ENCODE measurements at regions not wholly inside any gene's neighbourhood (a gene's known extent, or its start where the extent isn't known, plus 50 kb on each side); places are given as distances from the start of the nearest gene placed in this dataset.

DNA sequence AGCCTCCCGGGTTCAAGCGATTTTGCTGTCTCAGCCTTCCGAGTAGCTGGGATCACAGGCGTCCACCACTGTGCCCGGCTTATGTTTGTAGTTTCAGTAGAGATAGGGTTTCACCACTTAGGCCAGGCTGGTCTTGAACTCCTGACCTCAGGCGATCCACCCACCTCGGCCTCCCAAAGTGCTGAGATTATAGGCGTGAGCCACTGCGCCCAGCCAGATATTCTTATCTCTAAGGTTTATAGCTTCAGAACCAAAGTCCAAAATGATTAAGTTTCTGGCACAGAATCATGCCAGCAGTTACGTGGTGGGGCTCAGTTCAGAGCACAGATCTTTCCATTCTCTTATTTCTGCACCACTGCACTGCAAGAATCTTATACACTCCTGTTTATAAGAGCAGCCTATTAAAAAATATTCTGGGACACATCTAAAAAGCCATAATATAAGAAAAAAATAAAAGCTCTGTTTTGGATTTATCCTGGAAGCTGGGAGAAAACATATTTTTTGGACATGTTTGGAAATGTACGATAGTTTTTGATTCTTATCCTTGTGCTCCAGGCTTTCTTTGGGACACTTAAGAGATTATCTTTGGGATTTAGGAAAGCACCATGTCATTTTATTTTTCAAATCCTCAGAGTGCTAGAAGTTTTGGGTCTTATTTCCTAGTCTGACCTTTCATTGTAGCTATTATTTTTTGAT lies 129.6 kb downstream of the LMNTD1 start (continued):
- TF ChIP-seq, protein P1, sequence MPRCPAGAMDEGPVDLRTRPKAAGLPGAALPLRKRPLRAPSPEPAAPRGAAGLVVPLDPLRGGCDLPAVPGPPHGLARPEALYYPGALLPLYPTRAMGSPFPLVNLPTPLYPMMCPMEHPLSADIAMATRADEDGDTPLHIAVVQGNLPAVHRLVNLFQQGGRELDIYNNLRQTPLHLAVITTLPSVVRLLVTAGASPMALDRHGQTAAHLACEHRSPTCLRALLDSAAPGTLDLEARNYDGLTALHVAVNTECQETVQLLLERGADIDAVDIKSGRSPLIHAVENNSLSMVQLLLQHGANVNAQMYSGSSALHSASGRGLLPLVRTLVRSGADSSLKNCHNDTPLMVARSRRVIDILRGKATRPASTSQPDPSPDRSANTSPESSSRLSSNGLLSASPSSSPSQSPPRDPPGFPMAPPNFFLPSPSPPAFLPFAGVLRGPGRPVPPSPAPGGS (IDR thresholded peaks at IDR 0.05; ENCODE audit: borderline replicate concordance, insufficient read depth, low read depth, low read length, poor library complexity, severe bottlenecking), result no peak
- TF ChIP-seq RAD21 (IDR thresholded peaks at IDR 0.05; ENCODE audit: insufficient read depth, low read depth, low read length) (no peak), TAF1 (IDR thresholded peaks at IDR 0.05; ENCODE audit: borderline replicate concordance, low read depth, low read length) (no peak), CREM (IDR thresholded peaks at IDR 0.05; ENCODE audit: low read depth) (no peak)

DNA sequence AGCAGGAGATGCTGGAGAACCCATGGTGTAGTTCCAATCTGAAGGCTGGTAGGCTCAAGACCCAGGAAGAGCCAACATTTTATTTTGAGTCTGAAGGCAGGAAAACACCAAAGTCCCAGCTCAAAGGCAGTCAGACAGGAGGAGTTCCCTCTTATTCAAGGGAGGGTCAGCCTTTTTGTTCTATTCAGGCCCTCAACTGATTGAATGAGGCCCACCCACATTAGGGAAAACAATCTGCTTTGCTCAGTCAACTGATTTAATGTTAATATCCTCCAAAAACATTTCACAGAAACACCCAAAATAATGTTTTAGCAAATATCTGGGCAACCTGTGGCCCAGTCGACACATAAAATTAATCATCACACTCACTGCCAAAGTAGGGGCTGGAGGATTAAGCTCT lies 130.8 kb downstream of the LMNTD1 start:
- H2AFZ ChIP-seq (ENCODE audit: control insufficient read depth, low read depth, low read length), result no peak overlapping the region
- 63% methylated on average over 1 of the region's 1 CpG for WGBS (ENCODE audit: insufficient coverage, insufficient replicate concordance, low lambda C conversion rate, missing lambda C conversion rate)
- no peaks in the 10 kb centered on the region for H4K20me1 ChIP-seq (ENCODE audit: control insufficient read depth, insufficient read depth)
- H3K27ac ChIP-seq (ENCODE audit: control insufficient read depth, insufficient read depth), result no peak overlapping the region
- ChIA-PET SMC1A (ENCODE audit: uncharacterized antibody, unreplicated experiment) (no interaction called here), POLR2A (no interaction called here), RAD21 (ENCODE audit: unreplicated experiment) (no interaction called here), CTCF (interaction anchor here (2.0 kb wide), 1 partner anchor 14 kb away, joined by 14 read pairs; no protein-coding TSS in a partner anchor)
- in situ Hi-C loops (cut with MboI) (no loop called here), intact Hi-C loops (cut with micrococcal nuclease; ENCODE audit: unreplicated experiment) (no loop called here)
- no TSS peak for BruUV-seq (replicated peaks)
- no peak for DNase-seq (ENCODE audit: low read depth, low spot score)
- no peaks in the 10 kb centered on the region for H3K9me3 ChIP-seq (replicated peaks; ENCODE audit: control insufficient read depth, insufficient read depth, low read length)
- no peaks in the 10 kb centered on the region for H3K4me1 ChIP-seq (ENCODE audit: control insufficient read depth, insufficient read depth, low read length)
- no peak overlapping the region for H3K9ac ChIP-seq (ENCODE audit: control insufficient read depth, insufficient read depth, low read length)
- H3K4me3 ChIP-seq, result no peak overlapping the region
- FAIRE-seq, result no peak
- no peaks in the 10 kb centered on the region for H3K36me3 ChIP-seq (ENCODE audit: control insufficient read depth in 2 of 2, insufficient read depth in 2 of 2, low read length in 1 of 2)
- no peaks in the 10 kb centered on the region for H3K27me3 ChIP-seq (replicated peaks in 1 of 2; ENCODE audit: control insufficient read depth in 2 of 2, insufficient read depth in 2 of 2, low read length in 1 of 2)
- no peaks in the 10 kb centered on the region for H3K79me2 ChIP-seq (ENCODE audit: control insufficient read depth, insufficient read depth, low read length)
- no peak overlapping the region for H3K4me2 ChIP-seq (ENCODE audit: control insufficient read depth, insufficient read depth)
- ATAC-seq, result no peak
- TF ChIP-seq SMARCA5 (IDR thresholded peaks at IDR 0.05) (no peak), HDAC2 (IDR thresholded peaks at IDR 0.05) (no peak), HDGF (IDR thresholded peaks at IDR 0.05) (no peak)
- TF ChIP-seq, protein P2, sequence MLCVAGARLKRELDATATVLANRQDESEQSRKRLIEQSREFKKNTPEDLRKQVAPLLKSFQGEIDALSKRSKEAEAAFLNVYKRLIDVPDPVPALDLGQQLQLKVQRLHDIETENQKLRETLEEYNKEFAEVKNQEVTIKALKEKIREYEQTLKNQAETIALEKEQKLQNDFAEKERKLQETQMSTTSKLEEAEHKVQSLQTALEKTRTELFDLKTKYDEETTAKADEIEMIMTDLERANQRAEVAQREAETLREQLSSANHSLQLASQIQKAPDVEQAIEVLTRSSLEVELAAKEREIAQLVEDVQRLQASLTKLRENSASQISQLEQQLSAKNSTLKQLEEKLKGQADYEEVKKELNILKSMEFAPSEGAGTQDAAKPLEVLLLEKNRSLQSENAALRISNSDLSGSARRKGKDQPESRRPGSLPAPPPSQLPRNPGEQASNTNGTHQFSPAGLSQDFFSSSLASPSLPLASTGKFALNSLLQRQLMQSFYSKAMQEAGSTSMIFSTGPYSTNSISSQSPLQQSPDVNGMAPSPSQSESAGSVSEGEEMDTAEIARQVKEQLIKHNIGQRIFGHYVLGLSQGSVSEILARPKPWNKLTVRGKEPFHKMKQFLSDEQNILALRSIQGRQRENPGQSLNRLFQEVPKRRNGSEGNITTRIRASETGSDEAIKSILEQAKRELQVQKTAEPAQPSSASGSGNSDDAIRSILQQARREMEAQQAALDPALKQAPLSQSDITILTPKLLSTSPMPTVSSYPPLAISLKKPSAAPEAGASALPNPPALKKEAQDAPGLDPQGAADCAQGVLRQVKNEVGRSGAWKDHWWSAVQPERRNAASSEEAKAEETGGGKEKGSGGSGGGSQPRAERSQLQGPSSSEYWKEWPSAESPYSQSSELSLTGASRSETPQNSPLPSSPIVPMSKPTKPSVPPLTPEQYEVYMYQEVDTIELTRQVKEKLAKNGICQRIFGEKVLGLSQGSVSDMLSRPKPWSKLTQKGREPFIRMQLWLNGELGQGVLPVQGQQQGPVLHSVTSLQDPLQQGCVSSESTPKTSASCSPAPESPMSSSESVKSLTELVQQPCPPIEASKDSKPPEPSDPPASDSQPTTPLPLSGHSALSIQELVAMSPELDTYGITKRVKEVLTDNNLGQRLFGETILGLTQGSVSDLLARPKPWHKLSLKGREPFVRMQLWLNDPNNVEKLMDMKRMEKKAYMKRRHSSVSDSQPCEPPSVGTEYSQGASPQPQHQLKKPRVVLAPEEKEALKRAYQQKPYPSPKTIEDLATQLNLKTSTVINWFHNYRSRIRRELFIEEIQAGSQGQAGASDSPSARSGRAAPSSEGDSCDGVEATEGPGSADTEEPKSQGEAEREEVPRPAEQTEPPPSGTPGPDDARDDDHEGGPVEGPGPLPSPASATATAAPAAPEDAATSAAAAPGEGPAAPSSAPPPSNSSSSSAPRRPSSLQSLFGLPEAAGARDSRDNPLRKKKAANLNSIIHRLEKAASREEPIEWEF (IDR thresholded peaks at IDR 0.05; ENCODE audit: insufficient replicate concordance, low read depth, low read length), result no peak
- TF ChIP-seq, protein P3, sequence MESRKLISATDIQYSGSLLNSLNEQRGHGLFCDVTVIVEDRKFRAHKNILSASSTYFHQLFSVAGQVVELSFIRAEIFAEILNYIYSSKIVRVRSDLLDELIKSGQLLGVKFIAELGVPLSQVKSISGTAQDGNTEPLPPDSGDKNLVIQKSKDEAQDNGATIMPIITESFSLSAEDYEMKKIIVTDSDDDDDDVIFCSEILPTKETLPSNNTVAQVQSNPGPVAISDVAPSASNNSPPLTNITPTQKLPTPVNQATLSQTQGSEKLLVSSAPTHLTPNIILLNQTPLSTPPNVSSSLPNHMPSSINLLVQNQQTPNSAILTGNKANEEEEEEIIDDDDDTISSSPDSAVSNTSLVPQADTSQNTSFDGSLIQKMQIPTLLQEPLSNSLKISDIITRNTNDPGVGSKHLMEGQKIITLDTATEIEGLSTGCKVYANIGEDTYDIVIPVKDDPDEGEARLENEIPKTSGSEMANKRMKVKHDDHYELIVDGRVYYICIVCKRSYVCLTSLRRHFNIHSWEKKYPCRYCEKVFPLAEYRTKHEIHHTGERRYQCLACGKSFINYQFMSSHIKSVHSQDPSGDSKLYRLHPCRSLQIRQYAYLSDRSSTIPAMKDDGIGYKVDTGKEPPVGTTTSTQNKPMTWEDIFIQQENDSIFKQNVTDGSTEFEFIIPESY (IDR thresholded peaks at IDR 0.05), result no peak
- TF ChIP-seq, protein P4, sequence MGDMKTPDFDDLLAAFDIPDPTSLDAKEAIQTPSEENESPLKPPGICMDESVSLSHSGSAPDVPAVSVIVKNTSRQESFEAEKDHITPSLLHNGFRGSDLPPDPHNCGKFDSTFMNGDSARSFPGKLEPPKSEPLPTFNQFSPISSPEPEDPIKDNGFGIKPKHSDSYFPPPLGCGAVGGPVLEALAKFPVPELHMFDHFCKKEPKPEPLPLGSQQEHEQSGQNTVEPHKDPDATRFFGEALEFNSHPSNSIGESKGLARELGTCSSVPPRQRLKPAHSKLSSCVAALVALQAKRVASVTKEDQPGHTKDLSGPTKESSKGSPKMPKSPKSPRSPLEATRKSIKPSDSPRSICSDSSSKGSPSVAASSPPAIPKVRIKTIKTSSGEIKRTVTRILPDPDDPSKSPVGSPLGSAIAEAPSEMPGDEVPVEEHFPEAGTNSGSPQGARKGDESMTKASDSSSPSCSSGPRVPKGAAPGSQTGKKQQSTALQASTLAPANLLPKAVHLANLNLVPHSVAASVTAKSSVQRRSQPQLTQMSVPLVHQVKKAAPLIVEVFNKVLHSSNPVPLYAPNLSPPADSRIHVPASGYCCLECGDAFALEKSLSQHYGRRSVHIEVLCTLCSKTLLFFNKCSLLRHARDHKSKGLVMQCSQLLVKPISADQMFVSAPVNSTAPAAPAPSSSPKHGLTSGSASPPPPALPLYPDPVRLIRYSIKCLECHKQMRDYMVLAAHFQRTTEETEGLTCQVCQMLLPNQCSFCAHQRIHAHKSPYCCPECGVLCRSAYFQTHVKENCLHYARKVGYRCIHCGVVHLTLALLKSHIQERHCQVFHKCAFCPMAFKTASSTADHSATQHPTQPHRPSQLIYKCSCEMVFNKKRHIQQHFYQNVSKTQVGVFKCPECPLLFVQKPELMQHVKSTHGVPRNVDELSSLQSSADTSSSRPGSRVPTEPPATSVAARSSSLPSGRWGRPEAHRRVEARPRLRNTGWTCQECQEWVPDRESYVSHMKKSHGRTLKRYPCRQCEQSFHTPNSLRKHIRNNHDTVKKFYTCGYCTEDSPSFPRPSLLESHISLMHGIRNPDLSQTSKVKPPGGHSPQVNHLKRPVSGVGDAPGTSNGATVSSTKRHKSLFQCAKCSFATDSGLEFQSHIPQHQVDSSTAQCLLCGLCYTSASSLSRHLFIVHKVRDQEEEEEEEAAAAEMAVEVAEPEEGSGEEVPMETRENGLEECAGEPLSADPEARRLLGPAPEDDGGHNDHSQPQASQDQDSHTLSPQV (IDR thresholded peaks at IDR 0.05), result no peak
